GM23338 (cell line): ENCODE measurements at regions not wholly inside any gene's neighbourhood (a gene's known extent, or its start where the extent isn't known, plus 50 kb on each side); places are given as distances from the start of the nearest gene placed in this dataset.
A peak's percentile ranks its signal among the peaks of the same experiment; 100 is the strongest.

ENCODE experiments used
- ATAC-seq: fragments of 200-7000 bp; cut with Tn5 transposase; 3 replicates; pipeline ENCODE4 v1.9.1; 2020
- DNase-seq: peaks from one replicate; pipeline ENCODE4 v3.0.0-alpha.2; 2015; ENCODE audit warnings: low spot score
- H2AFZ ChIP-seq: fragments of 200-600 bp; sonication (generic); 2 replicates; pipeline ENCODE4 v1.8.0; 2016; ENCODE audit warnings: antibody characterized with exemption, mild to moderate bottlenecking, moderate library complexity
- H3F3A ChIP-seq: fragments of 200-600 bp; sonication (generic); replicated peaks from 2 replicates; pipeline ENCODE4 v1.8.0; 2017; ENCODE audit warnings: antibody characterized with exemption, mixed run types, low read depth
- H3K27ac ChIP-seq: fragments of 200-600 bp; sonication (generic); 2 replicates; pipeline ENCODE4 v1.6.1; 2016; ENCODE audit warnings: low read depth
- H3K27me3 ChIP-seq: fragments of 200-600 bp; sonication (generic); 2 replicates; pipeline ENCODE4 v1.8.0; 2016; ENCODE audit warnings: mild to moderate bottlenecking, mixed run types, moderate library complexity; ENCODE audit not compliant: insufficient read depth
- H3K36me3 ChIP-seq: fragments of 200-600 bp; sonication (generic); 2 replicates; pipeline ENCODE4 v1.8.0; 2016; ENCODE audit warnings: mild to moderate bottlenecking; ENCODE audit not compliant: insufficient read depth
- H3K4me1 ChIP-seq: fragments of 200-600 bp; sonication (generic); 2 replicates; pipeline ENCODE4 v1.8.0; 2016; ENCODE audit warnings: mild to moderate bottlenecking, moderate library complexity; ENCODE audit not compliant: insufficient read depth
- H3K4me2 ChIP-seq: fragments of 200-600 bp; sonication (generic); 2 replicates; pipeline ENCODE4 v1.7.1; 2017; ENCODE audit warnings: mixed run types
- H3K4me3 ChIP-seq: fragments of 200-600 bp; sonication (generic); 2 replicates; pipeline ENCODE4 v1.6.1; 2016; ENCODE audit warnings: mixed run types
- H3K79me2 ChIP-seq: fragments of 200-600 bp; sonication (generic); replicated peaks from 2 replicates; pipeline ENCODE4 v1.8.0; 2017; ENCODE audit warnings: mild to moderate bottlenecking; ENCODE audit not compliant: insufficient read depth
- H3K9me2 ChIP-seq: fragments of 200-600 bp; sonication (generic); 2 replicates; pipeline ENCODE4 v1.8.0; 2017; ENCODE audit not compliant: insufficient read depth
- H4K20me1 ChIP-seq: fragments of 200-600 bp; sonication (generic); replicated peaks from 2 replicates; pipeline ENCODE4 v1.8.0; 2017; ENCODE audit warnings: mild to moderate bottlenecking; ENCODE audit not compliant: insufficient read depth
- H3K27ac Mint-ChIP-seq: 2 replicates; pipeline ENCODE4 v1.8.0; 2020; ENCODE audit warnings: inconsistent platforms, mild to moderate bottlenecking, moderate library complexity, mixed read lengths
- H3K27me3 Mint-ChIP-seq: 3 replicates; pipeline ENCODE4 v1.8.0; 2022; ENCODE audit warnings: low read depth, mild to moderate bottlenecking, moderate library complexity, mixed read lengths, inconsistent platforms; ENCODE audit not compliant: insufficient read depth, poor library complexity
- H3K36me3 Mint-ChIP-seq: 3 replicates; pipeline ENCODE4 v1.8.0; 2021; ENCODE audit warnings: low read depth, mild to moderate bottlenecking, inconsistent platforms, moderate library complexity, mixed read lengths
- H3K4me1 Mint-ChIP-seq: 3 replicates; pipeline ENCODE4 v1.8.0; 2020; ENCODE audit warnings: mild to moderate bottlenecking, inconsistent platforms, mixed read lengths
- H3K4me3 Mint-ChIP-seq: 3 replicates; pipeline ENCODE4 v1.8.0; 2021; ENCODE audit warnings: moderate library complexity, mild to moderate bottlenecking, inconsistent platforms, mixed read lengths
- H3K9me3 Mint-ChIP-seq: 3 replicates; pipeline ENCODE4 v1.8.0; 2020; ENCODE audit warnings: moderate library complexity, mild to moderate bottlenecking, inconsistent platforms, mixed read lengths
- CREB1 ChIP-seq: fragments of 250-450 bp; sonication (Bioruptor Pico); IDR thresholded peaks from 2 replicates; pipeline ENCODE4 v1.5.0; 2020; ENCODE audit warnings: low read depth, mild to moderate bottlenecking, moderate library complexity
- EZH2 ChIP-seq: fragments of 200-600 bp; sonication (generic); IDR thresholded peaks from one replicate; pipeline ENCODE4 v1.8.0; 2017; ENCODE audit warnings: antibody characterized with exemption, mild to moderate bottlenecking, low read depth; ENCODE audit not compliant: unreplicated experiment
- EZH2phosphoT487 ChIP-seq: fragments of 200-600 bp; sonication (generic); IDR thresholded peaks from one replicate; pipeline ENCODE4 v1.8.1; 2018; ENCODE audit warnings: antibody characterized with exemption; ENCODE audit not compliant: unreplicated experiment
- JUNB ChIP-seq: IDR thresholded peaks from one replicate; pipeline ENCODE4 v1.6.1; 2016; ENCODE audit warnings: antibody characterized with exemption; ENCODE audit not compliant: unreplicated experiment
- ZNF331 ChIP-seq: fragments of 250-450 bp; sonication (Bioruptor Pico); IDR thresholded peaks from 2 replicates; pipeline ENCODE4 v1.5.0; 2020; ENCODE audit warnings: low read depth, mild to moderate bottlenecking, moderate library complexity
- TF ChIP-seq, protein P1 (sequence below): IDR thresholded peaks from one replicate; pipeline ENCODE4 v1.6.1; 2018; ENCODE audit warnings: antibody characterized with exemption; ENCODE audit not compliant: unreplicated experiment
- TF ChIP-seq, protein P2 (sequence below), 2 experiments: fragments of 200-600 bp in 1 of 2; sonication (generic) in 1 of 2; conservative IDR thresholded peaks; 2 replicates each; pipeline versions ENCODE4 v1.5.1 to v1.6.1; 2016 to 2017; ENCODE audit warnings: antibody characterized with exemption in 2 of 2, low read depth in 2 of 2, mild to moderate bottlenecking in 2 of 2, moderate library complexity in 1 of 2
- TF ChIP-seq, protein P3 (sequence below): IDR thresholded peaks from 2 replicates; pipeline ENCODE4 v1.6.1; 2016; ENCODE audit warnings: antibody characterized with exemption

DNA sequence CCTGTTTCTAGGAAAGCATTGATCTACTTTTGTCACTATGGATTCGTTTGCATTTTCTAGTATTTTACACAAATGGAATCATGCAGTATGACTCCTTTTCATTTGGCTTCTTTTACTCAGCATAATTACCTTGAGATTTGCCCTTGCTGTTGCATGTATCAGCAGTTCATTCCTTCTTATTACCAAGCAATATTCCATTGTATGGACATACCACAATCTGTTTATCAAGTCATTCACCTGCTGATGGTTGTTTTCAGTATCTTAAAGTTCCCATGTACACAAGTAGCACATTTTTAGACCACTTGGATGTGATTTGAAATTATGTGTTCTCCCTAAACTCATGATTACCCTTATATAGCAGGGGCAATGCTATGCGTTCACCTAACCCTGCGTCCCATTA is 150.0 kb upstream of the UBE2E1 start (continued):
- TF ChIP-seq, protein P1, sequence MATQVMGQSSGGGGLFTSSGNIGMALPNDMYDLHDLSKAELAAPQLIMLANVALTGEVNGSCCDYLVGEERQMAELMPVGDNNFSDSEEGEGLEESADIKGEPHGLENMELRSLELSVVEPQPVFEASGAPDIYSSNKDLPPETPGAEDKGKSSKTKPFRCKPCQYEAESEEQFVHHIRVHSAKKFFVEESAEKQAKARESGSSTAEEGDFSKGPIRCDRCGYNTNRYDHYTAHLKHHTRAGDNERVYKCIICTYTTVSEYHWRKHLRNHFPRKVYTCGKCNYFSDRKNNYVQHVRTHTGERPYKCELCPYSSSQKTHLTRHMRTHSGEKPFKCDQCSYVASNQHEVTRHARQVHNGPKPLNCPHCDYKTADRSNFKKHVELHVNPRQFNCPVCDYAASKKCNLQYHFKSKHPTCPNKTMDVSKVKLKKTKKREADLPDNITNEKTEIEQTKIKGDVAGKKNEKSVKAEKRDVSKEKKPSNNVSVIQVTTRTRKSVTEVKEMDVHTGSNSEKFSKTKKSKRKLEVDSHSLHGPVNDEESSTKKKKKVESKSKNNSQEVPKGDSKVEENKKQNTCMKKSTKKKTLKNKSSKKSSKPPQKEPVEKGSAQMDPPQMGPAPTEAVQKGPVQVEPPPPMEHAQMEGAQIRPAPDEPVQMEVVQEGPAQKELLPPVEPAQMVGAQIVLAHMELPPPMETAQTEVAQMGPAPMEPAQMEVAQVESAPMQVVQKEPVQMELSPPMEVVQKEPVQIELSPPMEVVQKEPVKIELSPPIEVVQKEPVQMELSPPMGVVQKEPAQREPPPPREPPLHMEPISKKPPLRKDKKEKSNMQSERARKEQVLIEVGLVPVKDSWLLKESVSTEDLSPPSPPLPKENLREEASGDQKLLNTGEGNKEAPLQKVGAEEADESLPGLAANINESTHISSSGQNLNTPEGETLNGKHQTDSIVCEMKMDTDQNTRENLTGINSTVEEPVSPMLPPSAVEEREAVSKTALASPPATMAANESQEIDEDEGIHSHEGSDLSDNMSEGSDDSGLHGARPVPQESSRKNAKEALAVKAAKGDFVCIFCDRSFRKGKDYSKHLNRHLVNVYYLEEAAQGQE: no peak
- no peak for TF ChIP-seq EZH2
- TF ChIP-seq CREB1 (CRISPR knock-in tag): no peak

DNA sequence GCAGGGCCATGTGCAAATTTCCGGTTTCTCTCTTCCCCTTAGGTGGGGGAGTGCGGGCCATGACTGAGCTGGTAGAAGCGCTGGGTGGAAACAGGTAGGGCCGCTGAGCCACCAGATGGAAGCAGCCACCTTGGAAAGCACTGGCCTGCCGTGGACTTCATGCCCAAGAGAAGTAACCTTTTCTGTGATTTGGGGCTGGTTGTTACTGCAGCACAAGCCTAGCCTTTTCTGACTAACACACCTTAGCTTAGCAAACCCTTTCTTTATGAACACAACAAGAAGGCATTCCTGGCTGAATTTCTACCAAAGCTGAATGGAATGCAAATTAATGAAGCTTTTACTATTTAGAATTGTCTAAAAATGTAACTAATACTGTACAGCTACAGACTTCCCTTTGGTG is 149.6 kb upstream of the UBE2E1 start:
- Histone ChIP-seq H3K4me1 (0 out of 2 replicates have a peak, but pooled peaks cover 3% of the 10 kb centered on the region), H3K27me3 (no peaks in the 10 kb centered on the region), H4K20me1 (no peaks in the 10 kb centered on the region), H3K79me2 (no peaks in the 10 kb centered on the region), H3F3A (no peaks in the 10 kb centered on the region), H3K4me3 (no peak overlapping the region), H3K9me2 (0 out of 2 replicates have a peak, but pooled peaks cover 7% of the 10 kb centered on the region), H3K4me2 (no peak overlapping the region), H2AFZ (no peak overlapping the region), H3K27ac (no peak overlapping the region), H3K36me3 (no peaks in the 10 kb centered on the region; the same call in 1 of the 2 replicates)
- no peak for DNase-seq
- Mint-ChIP-seq H3K36me3 (peaks cover 8% of the 10 kb centered on the region; the same call in 2 of the 3 replicates), H3K27me3 (peaks cover 2% of the 10 kb centered on the region), H3K4me3 (no peak overlapping the region), H3K4me1 (peaks cover 5% of the 10 kb centered on the region; the same call in 1 of the 3 replicates), H3K9me3 (peaks cover 10% of the 10 kb centered on the region), H3K27ac (no peak overlapping the region)
- ATAC-seq: no peak
- TF ChIP-seq EZH2phosphoT487 (no peak), ZNF331 (no peak), JUNB (no peak), CREB1 (CRISPR knock-in tag) (no peak)
- TF ChIP-seq, protein P2, sequence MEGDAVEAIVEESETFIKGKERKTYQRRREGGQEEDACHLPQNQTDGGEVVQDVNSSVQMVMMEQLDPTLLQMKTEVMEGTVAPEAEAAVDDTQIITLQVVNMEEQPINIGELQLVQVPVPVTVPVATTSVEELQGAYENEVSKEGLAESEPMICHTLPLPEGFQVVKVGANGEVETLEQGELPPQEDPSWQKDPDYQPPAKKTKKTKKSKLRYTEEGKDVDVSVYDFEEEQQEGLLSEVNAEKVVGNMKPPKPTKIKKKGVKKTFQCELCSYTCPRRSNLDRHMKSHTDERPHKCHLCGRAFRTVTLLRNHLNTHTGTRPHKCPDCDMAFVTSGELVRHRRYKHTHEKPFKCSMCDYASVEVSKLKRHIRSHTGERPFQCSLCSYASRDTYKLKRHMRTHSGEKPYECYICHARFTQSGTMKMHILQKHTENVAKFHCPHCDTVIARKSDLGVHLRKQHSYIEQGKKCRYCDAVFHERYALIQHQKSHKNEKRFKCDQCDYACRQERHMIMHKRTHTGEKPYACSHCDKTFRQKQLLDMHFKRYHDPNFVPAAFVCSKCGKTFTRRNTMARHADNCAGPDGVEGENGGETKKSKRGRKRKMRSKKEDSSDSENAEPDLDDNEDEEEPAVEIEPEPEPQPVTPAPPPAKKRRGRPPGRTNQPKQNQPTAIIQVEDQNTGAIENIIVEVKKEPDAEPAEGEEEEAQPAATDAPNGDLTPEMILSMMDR (conservative IDR thresholded peaks at IDR 0.05; ENCODE audit: low read depth in 2 of 2): 0 out of 4 replicates have a peak, but pooled peaks of 1 of the 2 experiments have one; percentile 7
- TF ChIP-seq, protein P1: no peak
- TF ChIP-seq, protein P3, sequence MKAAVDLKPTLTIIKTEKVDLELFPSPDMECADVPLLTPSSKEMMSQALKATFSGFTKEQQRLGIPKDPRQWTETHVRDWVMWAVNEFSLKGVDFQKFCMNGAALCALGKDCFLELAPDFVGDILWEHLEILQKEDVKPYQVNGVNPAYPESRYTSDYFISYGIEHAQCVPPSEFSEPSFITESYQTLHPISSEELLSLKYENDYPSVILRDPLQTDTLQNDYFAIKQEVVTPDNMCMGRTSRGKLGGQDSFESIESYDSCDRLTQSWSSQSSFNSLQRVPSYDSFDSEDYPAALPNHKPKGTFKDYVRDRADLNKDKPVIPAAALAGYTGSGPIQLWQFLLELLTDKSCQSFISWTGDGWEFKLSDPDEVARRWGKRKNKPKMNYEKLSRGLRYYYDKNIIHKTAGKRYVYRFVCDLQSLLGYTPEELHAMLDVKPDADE: no peak
